IMR-90 (cell line): ENCODE measurements at regions not wholly inside any gene's neighbourhood (a gene's known extent, or its start where the extent isn't known, plus 50 kb on each side); places are given as distances from the start of the nearest gene placed in this dataset.
A peak's percentile ranks its signal among the peaks of the same experiment; 100 is the strongest.
"Not testable (repeated sequence)": the region's sequence is repeated elsewhere in the genome, so short reads cannot be mapped to it uniquely, and the experiment has no call there.

Experiments
- ATAC-seq: fragments of 200-7000 bp; cut with Tn5 transposase; 2 replicates; pipeline ENCODE4 v1.9.1; 2020; ENCODE audit warnings: low read depth, mild to moderate bottlenecking, moderate library complexity
- BruUV-seq: library from RNA; stranded (reverse); fragments of 400-500 nt; replicated peaks from 2 replicates; lab custom pipeline; 2021; lab: Mats Ljungman, UMichigan
- CTCF ChIA-PET: fragments of 300-600 bp; formaldehyde crosslinking; extraction: SDS; loops from one replicate; lab custom pipeline; 2021; ENCODE audit warnings: antibody characterized with exemption; lab: Yijun Ruan, JAX
- POLR2A ChIA-PET: fragments of 300-600 bp; sonication (Branson Sonifier 250); formaldehyde crosslinking; loops from one replicate; lab custom pipeline; 2022; ENCODE audit warnings: antibody characterized with exemption; ENCODE audit not compliant: unreplicated experiment; lab: Charles Lee
- DNase-seq: peaks from one replicate; pipeline ENCODE4 v3.0.0; 2013
- H2AFZ ChIP-seq: replicated peaks from 2 replicates; pipeline ENCODE3; 2013; ENCODE audit warnings: low read length, mild to moderate bottlenecking; ENCODE audit not compliant: poor library complexity
- H2AK5ac ChIP-seq: 2 replicates; pipeline ENCODE4 v1.6.1; 2013; ENCODE audit warnings: low read depth, low read length, inconsistent platforms
- H2AK9ac ChIP-seq: replicated peaks from 2 replicates; pipeline ENCODE3; 2013; ENCODE audit warnings: mild to moderate bottlenecking, low read depth, low read length, moderate library complexity; ENCODE audit not compliant: poor library complexity
- H2BK120ac ChIP-seq: 2 replicates; pipeline ENCODE4 v1.6.1; 2013; ENCODE audit warnings: low read depth, low read length, inconsistent platforms
- H2BK15ac ChIP-seq: 3 replicates; pipeline ENCODE4 v1.6.1; 2013; ENCODE audit warnings: low read depth, low read length, inconsistent platforms
- H2BK20ac ChIP-seq: 2 replicates; pipeline ENCODE4 v1.6.1; 2013; ENCODE audit warnings: low read depth, mild to moderate bottlenecking, inconsistent platforms, low read length, moderate library complexity
- H2BK5ac ChIP-seq: 2 replicates; pipeline ENCODE4 v1.6.1; 2013; ENCODE audit warnings: mild to moderate bottlenecking, low read depth, low read length, inconsistent platforms; ENCODE audit not compliant: poor library complexity, severe bottlenecking
- H3K14ac ChIP-seq: replicated peaks from 2 replicates; pipeline ENCODE4 v1.6.1; 2013; ENCODE audit warnings: low read depth, low read length, inconsistent platforms
- H3K18ac ChIP-seq: 2 replicates; pipeline ENCODE4 v1.6.1; 2013; ENCODE audit warnings: low read depth, low read length, control low read depth
- H3K23ac ChIP-seq: 2 replicates; pipeline ENCODE4 v1.6.1; 2013; ENCODE audit warnings: low read depth, low read length, inconsistent platforms
- H3K27ac ChIP-seq: 2 replicates; pipeline ENCODE4 v1.5.1; 2013; ENCODE audit warnings: mild to moderate bottlenecking, control low read depth, low read length; ENCODE audit not compliant: insufficient read depth
- H3K27me3 ChIP-seq: 2 replicates; pipeline ENCODE4 v1.6.1; 2013; ENCODE audit warnings: low read length; ENCODE audit not compliant: control insufficient read depth, insufficient read depth
- H3K36me3 ChIP-seq: 2 replicates; pipeline ENCODE4 v1.6.1; 2013; ENCODE audit warnings: low read length, mixed read lengths; ENCODE audit not compliant: control insufficient read depth, insufficient read depth
- H3K4ac ChIP-seq: 2 replicates; pipeline ENCODE4 v1.6.1; 2013; ENCODE audit warnings: low read depth, low read length, inconsistent platforms
- H3K4me1 ChIP-seq: 2 replicates; pipeline ENCODE4 v1.6.1; 2013; ENCODE audit warnings: low read length, mixed read lengths; ENCODE audit not compliant: control insufficient read depth, insufficient read depth
- H3K4me2 ChIP-seq: 2 replicates; pipeline ENCODE4 v1.6.1; 2013; ENCODE audit warnings: low read depth, mild to moderate bottlenecking, control low read depth, low read length, moderate library complexity
- H3K4me3 ChIP-seq: 2 replicates; pipeline ENCODE4 v1.5.1; 2013; ENCODE audit warnings: low read depth, mild to moderate bottlenecking, control low read depth, low read length, moderate library complexity; ENCODE audit not compliant: insufficient read depth
- H3K56ac ChIP-seq: 2 replicates; pipeline ENCODE4 v1.6.1; 2013; ENCODE audit warnings: low read length, inconsistent platforms; ENCODE audit not compliant: insufficient read depth; ENCODE audit errors: extremely low read depth
- H3K79me1 ChIP-seq, 2 experiments: 2 replicates each; pipeline ENCODE4 v1.6.1; 2013; ENCODE audit warnings: low read length in 2 of 2, inconsistent platforms in 1 of 2, low read depth in 1 of 2
- H3K9ac ChIP-seq: 2 replicates; pipeline ENCODE4 v1.6.1; 2013; ENCODE audit warnings: low read depth, low read length, control low read depth
- H3K9me1 ChIP-seq: 2 replicates; pipeline ENCODE4 v1.6.1; 2013; ENCODE audit warnings: low read length, inconsistent platforms; ENCODE audit not compliant: insufficient read depth
- H3K9me3 ChIP-seq: 2 replicates; pipeline ENCODE4 v1.6.1; 2013; ENCODE audit warnings: low read length; ENCODE audit not compliant: control insufficient read depth, insufficient read depth
- H4K20me1 ChIP-seq: 2 replicates; pipeline ENCODE4 v1.6.1; 2013; ENCODE audit warnings: low read length, inconsistent platforms; ENCODE audit not compliant: insufficient read depth
- H4K5ac ChIP-seq: 2 replicates; pipeline ENCODE4 v1.6.1; 2013; ENCODE audit warnings: mild to moderate bottlenecking, low read depth, low read length, control low read depth
- H4K8ac ChIP-seq, 2 experiments: 2 replicates each; pipeline ENCODE4 v1.6.1; 2013; ENCODE audit warnings: low read depth in 2 of 2, low read length in 2 of 2, control low read depth in 1 of 2, inconsistent platforms in 1 of 2
- H4K91ac ChIP-seq: 2 replicates; pipeline ENCODE4 v1.6.1; 2013; ENCODE audit warnings: low read depth, low read length, inconsistent platforms; ENCODE audit not compliant: insufficient read depth
- MAFK ChIP-seq: IDR thresholded peaks from 2 replicates; pipeline ENCODE4 v1.6.1; 2012; ENCODE audit warnings: low read depth, low read length, improper control_type of control experiment
- RFX5 ChIP-seq: IDR thresholded peaks from 2 replicates; pipeline ENCODE4 v1.8.0; 2012; ENCODE audit warnings: low read depth, mild to moderate bottlenecking, low read length, moderate library complexity
- WGBS, 2 experiments: methylation state at CpG; one replicate each; pipeline versions ENCODE4 v1.1.5 to v1.1.7; 2013; ENCODE audit warnings: missing lambda C conversion rate in 2 of 2; ENCODE audit not compliant: insufficient read length in 1 of 2; ENCODE audit errors: extremely low coverage in 2 of 2; 5-methylcytosine and 5-hydroxymethylcytosine counted together
- dilution Hi-C: fragments of 300-500 bp; cut with HindIII; formaldehyde crosslinking; loops from one replicate; pipeline ENCODE4 v1.14.3; 2018; ENCODE audit warnings: low sequenced_read_pairs; ENCODE audit not compliant: unreplicated experiment
- in situ Hi-C: fragments of 300-500 bp; cut with MboI; formaldehyde crosslinking; loops from 3 replicates; pipeline ENCODE4 v1.14.3; 2019; ENCODE audit warnings: low sequenced_read_pairs, inconsistent platforms, mixed read lengths
- intact Hi-C: fragments of 100-400 bp; cut with micrococcal nuclease; formaldehyde crosslinking; loops from 2 replicates; pipeline ENCODE4 v1.10.0; 2022

DNA sequence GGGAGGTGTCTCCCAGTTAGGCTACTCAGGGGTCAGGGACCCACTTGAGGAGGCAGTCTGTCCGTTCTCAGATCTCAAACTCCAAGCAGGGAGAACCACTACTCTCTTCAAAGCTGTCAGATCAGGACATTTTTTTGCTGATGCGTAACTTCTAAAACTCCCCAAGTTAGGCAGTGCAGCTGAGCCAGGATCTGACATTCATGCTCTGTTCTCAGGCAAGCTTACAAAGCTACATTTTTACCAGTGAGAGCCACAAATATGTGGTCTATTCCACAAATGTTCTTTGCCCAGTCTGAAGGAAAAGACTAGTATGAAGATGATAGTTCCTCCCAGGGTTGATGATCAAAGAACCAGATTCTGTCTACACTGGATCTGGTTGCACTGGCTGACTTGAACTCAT, 184.1 kb downstream of the MTCL1 start:
- Histone ChIP-seq H3K36me3 (no peaks in the 10 kb centered on the region), H3K4me1 (peaks cover 10% of the 10 kb centered on the region; the same call in 1 of the 2 replicates), H4K8ac (peak overlapping the region; percentile 74 to 85), H2BK5ac (peak overlapping the region; percentile 94), H3K27me3 (no peaks in the 10 kb centered on the region), H4K20me1 (no peaks in the 10 kb centered on the region), H3K9me1 (peaks cover 2% of the 10 kb centered on the region), H3K56ac (peak overlapping the region; percentile 5; the same call in 1 of the 2 replicates), H3K4me2 (peak overlapping the region; percentile 5; the same call in 1 of the 2 replicates), H2BK15ac (peak overlapping the region; percentile 99), H3K9ac (no peak overlapping the region), H2BK120ac (peak overlapping the region; percentile 82), H3K9me3 (no peaks in the 10 kb centered on the region), H3K14ac (peak overlapping the region; percentile 80), H2AK9ac (no peak overlapping the region), H4K91ac (peak overlapping the region; percentile 98), H2AK5ac (peak overlapping the region; percentile 69), H3K23ac (peak overlapping the region; percentile 42), H3K79me1 (no peaks in the 10 kb centered on the region), H3K4me3 (no peak overlapping the region), H3K4ac (peak overlapping the region; percentile 86), H2BK20ac (peak overlapping the region; percentile 92), H3K27ac (peak overlapping the region; percentile 65), H4K5ac (peak overlapping the region; percentile 99), H3K18ac (peak overlapping the region; percentile 98), H2AFZ (peak overlapping the region; percentile 25)
- DNase-seq, result peak; percentile 51
- WGBS, 2 experiments, result no CpG with 5 or more reads among the region's 2 CpGs
- no TSS peak for BruUV-seq
- ATAC-seq, result peak; percentile 28
- intact Hi-C loops (no loop called here), in situ Hi-C loops (no loop called here), dilution Hi-C loops (no loop called here)
- CTCF ChIA-PET, result no interaction called here
- TF ChIP-seq MAFK (peak; percentile 77), RFX5 (no peak)
- POLR2A ChIA-PET, result interaction anchor here (0.6 kb wide), 1 partner anchor 703 kb away, joined by 3 read pairs; no protein-coding TSS in a partner anchor

DNA sequence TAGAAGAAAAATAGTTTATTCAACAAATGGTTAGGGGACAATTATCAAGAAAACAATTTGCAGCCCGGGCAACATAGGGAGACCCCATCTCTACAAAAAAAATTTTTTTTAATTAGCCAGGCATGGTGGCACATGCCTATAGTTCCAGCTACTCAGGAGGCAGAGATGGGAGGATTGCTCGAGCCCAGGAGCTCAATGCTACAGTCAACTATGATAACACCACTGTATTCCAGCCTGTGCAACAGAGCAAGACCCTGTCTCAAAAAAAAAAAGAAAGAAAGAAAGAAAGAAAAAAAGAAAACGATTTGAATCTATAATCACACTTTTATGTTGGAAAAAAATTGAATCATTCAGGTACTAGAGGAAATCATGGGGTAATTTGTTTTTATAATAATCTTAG, 185.1 kb downstream of the MTCL1 start:
- H2BK20ac ChIP-seq, result peak overlapping the region; percentile 89
- peak overlapping the region; percentile 97 for H3K27ac ChIP-seq
- H3K9ac ChIP-seq, H3K4me2 ChIP-seq, POLR2A ChIA-PET, BruUV-seq, in situ Hi-C loops, H3K4me1 ChIP-seq, DNase-seq, H2AK9ac ChIP-seq, dilution Hi-C loops, H3K36me3 ChIP-seq, H3K9me3 ChIP-seq, H4K20me1 ChIP-seq, H3K79me1 ChIP-seq, H3K27me3 ChIP-seq, H2AFZ ChIP-seq, H3K9me1 ChIP-seq, H3K4me3 ChIP-seq: not testable (repeated sequence)
- H4K8ac ChIP-seq, result peak overlapping the region; percentile 80 to 91
- H3K18ac ChIP-seq, result peak overlapping the region; percentile 98
- peak overlapping the region; percentile 50; the same call in 1 of the 3 replicates for H2BK15ac ChIP-seq
- H4K5ac ChIP-seq, result peak overlapping the region; percentile 81
- H3K23ac ChIP-seq, result peak overlapping the region; percentile 64; the same call in 1 of the 2 replicates
- WGBS, 2 experiments, result no CpG with 5 or more reads among the region's 3 CpGs
- H3K14ac ChIP-seq, result peak overlapping the region; percentile 84
- peak overlapping the region; percentile 92 for H4K91ac ChIP-seq
- CTCF ChIA-PET, result interaction anchor here (0.8 kb wide), 1 partner anchor 19 kb away, joined by 3 read pairs; no protein-coding TSS in a partner anchor
- intact Hi-C loops, result loop anchor here (5.0 kb wide), 1 partner anchor 143 kb away; no protein-coding TSS in a partner anchor
- peak; percentile 5; the same call in 1 of the 2 replicates for ATAC-seq
- H3K56ac ChIP-seq, result peak overlapping the region; percentile 68
- peak overlapping the region; percentile 77 for H2AK5ac ChIP-seq
- H2BK5ac ChIP-seq, result peak overlapping the region; percentile 94
- peak overlapping the region; percentile 87 for H3K4ac ChIP-seq
- H2BK120ac ChIP-seq, result peak overlapping the region; percentile 95
